Breast epithelium (tissue), 3 donors: ENCODE measurements at regions not wholly inside any gene's neighbourhood (a gene's known extent, or its start where the extent isn't known, plus 50 kb on each side); places are given as distances from the start of the nearest gene placed in this dataset.

Experiments used
- POLR2A ChIP-seq: fragments of 450-650 bp; IDR thresholded peaks from one replicate; pipeline ENCODE4 v1.6.1; 2016; ENCODE audit warnings: antibody characterized with exemption, mild to moderate bottlenecking, moderate library complexity
- POLR2AphosphoS5 ChIP-seq, 3 donors: sonication (generic); formaldehyde crosslinking; IDR thresholded peaks; one replicate each; pipeline ENCODE4 v1.6.1; 2017; ENCODE audit warnings: antibody characterized with exemption in 3 of 3
- TF ChIP-seq, protein P1 (sequence below), 3 donors: fragments of 450-650 bp; IDR thresholded peaks; one replicate each; pipeline ENCODE4 v1.5.1; 2016 to 2017; ENCODE audit warnings: antibody characterized with exemption in 3 of 3, mild to moderate bottlenecking in 3 of 3, moderate library complexity in 3 of 3

DNA sequence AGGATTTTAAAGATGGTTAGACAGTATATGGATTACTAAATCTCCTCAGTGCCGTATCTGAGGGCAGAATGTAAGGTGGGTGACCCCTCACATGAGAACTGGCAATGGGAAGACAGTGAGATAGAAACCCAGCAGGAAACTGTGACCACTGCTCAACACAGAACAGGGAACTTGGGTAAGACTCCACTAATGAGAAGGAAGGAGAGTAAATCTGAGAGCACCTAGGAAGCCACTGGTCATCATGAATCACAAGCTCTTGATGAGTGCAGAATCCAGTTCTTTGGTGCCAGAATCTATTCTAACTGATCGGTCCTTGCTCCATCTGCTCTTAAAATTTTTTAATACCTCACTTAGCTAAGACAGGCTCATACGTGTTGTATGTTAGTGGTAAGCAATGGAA is 261.8 kb downstream of the KLF12 start:
- TF ChIP-seq POLR2AphosphoS5 (IDR thresholded peaks at IDR 0.05): no peak
- TF ChIP-seq, protein P1, sequence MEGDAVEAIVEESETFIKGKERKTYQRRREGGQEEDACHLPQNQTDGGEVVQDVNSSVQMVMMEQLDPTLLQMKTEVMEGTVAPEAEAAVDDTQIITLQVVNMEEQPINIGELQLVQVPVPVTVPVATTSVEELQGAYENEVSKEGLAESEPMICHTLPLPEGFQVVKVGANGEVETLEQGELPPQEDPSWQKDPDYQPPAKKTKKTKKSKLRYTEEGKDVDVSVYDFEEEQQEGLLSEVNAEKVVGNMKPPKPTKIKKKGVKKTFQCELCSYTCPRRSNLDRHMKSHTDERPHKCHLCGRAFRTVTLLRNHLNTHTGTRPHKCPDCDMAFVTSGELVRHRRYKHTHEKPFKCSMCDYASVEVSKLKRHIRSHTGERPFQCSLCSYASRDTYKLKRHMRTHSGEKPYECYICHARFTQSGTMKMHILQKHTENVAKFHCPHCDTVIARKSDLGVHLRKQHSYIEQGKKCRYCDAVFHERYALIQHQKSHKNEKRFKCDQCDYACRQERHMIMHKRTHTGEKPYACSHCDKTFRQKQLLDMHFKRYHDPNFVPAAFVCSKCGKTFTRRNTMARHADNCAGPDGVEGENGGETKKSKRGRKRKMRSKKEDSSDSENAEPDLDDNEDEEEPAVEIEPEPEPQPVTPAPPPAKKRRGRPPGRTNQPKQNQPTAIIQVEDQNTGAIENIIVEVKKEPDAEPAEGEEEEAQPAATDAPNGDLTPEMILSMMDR (IDR thresholded peaks at IDR 0.05): no peak
- TF ChIP-seq POLR2A: no peak
